ENCODE measurements at regions not wholly inside any gene's neighbourhood (a gene's known extent, or its start where the extent isn't known, plus 50 kb on each side); places are given as distances from the start of the nearest gene placed in this dataset.

DNA sequence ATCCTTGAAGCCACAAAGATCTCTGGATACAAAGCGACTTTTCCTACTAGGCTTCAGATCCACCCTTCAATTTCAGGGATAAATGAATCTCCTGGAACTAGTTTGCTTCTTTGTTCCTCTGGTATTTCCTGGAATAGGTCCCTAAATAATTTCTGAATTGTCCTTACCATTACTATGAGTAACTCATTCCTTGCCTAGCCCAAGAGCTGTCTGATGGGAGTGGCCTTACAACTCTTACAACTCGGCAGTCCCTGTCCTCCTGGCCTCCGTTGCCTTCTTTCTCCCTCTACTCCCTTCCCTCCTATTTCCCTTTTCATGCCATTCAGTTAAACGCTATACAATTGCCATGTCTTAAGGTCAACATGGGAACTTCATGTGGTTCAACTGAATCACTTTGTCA is 98.2 kb upstream of the FHL2 start:
- no peak overlapping the region for H4K8ac ChIP-seq (ENCODE audit: low read depth in 2 of 2, low read length in 2 of 2)
- no peaks in the 10 kb centered on the region for H3K36me3 ChIP-seq (ENCODE audit: control insufficient read depth, insufficient read depth, low read length)
- peak overlapping the region; percentile 2; the same call in 1 of the 2 replicates for H3K18ac ChIP-seq (ENCODE audit: low read depth, low read length)
- peaks cover 6% of the 10 kb centered on the region; the same call in 1 of the 2 replicates for H3K4me1 ChIP-seq (ENCODE audit: control insufficient read depth, insufficient read depth, low read length)
- peaks cover 31% of the 10 kb centered on the region for H3K27me3 ChIP-seq (ENCODE audit: control insufficient read depth, insufficient read depth, low read length)
- H2AFZ ChIP-seq (replicated peaks; ENCODE audit: low read length, poor library complexity), result no peak overlapping the region
- H3K9ac ChIP-seq (ENCODE audit: low read depth, low read length), result no peak overlapping the region
- no peaks in the 10 kb centered on the region for H3K9me1 ChIP-seq (ENCODE audit: insufficient read depth, low read length)
- no peak overlapping the region for H2AK5ac ChIP-seq (ENCODE audit: low read depth, low read length)
- no peaks in the 10 kb centered on the region for H3K79me1 ChIP-seq (ENCODE audit: low read depth in 1 of 2, low read length in 2 of 2)
- H2AK9ac ChIP-seq (replicated peaks; ENCODE audit: low read depth, low read length, poor library complexity), result no peak overlapping the region
- no peak overlapping the region for H3K4me3 ChIP-seq (ENCODE audit: insufficient read depth, low read depth, low read length)
- no peak overlapping the region for H4K91ac ChIP-seq (ENCODE audit: insufficient read depth, low read depth, low read length)
- ATAC-seq (ENCODE audit: low read depth) (no peak), DNase-seq (no peak)
- no peak overlapping the region for H4K5ac ChIP-seq (ENCODE audit: low read depth, low read length)
- in situ Hi-C loops (cut with MboI; ENCODE audit: low sequenced_read_pairs), result no loop called here
- no peak overlapping the region for H2BK5ac ChIP-seq (ENCODE audit: low read depth, low read length, poor library complexity, severe bottlenecking)
- no peaks in the 10 kb centered on the region for H4K20me1 ChIP-seq (ENCODE audit: insufficient read depth, low read length)
- dilution Hi-C loops (cut with HindIII; ENCODE audit: low sequenced_read_pairs, unreplicated experiment), result no loop called here
- no peak overlapping the region for H3K56ac ChIP-seq (ENCODE audit: extremely low read depth, insufficient read depth, low read length)
- no peak overlapping the region for H3K27ac ChIP-seq (ENCODE audit: insufficient read depth, low read length)
- H2BK15ac ChIP-seq (ENCODE audit: low read depth, low read length), result peak overlapping the region; percentile 27; the same call in 1 of the 3 replicates
- H3K4ac ChIP-seq (ENCODE audit: low read depth, low read length), result no peak overlapping the region
- TF ChIP-seq, protein P1, sequence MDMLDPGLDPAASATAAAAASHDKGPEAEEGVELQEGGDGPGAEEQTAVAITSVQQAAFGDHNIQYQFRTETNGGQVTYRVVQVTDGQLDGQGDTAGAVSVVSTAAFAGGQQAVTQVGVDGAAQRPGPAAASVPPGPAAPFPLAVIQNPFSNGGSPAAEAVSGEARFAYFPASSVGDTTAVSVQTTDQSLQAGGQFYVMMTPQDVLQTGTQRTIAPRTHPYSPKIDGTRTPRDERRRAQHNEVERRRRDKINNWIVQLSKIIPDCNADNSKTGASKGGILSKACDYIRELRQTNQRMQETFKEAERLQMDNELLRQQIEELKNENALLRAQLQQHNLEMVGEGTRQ (IDR thresholded peaks at IDR 0.05; ENCODE audit: low read depth, low read length), result no peak
- TF ChIP-seq, protein P2, sequence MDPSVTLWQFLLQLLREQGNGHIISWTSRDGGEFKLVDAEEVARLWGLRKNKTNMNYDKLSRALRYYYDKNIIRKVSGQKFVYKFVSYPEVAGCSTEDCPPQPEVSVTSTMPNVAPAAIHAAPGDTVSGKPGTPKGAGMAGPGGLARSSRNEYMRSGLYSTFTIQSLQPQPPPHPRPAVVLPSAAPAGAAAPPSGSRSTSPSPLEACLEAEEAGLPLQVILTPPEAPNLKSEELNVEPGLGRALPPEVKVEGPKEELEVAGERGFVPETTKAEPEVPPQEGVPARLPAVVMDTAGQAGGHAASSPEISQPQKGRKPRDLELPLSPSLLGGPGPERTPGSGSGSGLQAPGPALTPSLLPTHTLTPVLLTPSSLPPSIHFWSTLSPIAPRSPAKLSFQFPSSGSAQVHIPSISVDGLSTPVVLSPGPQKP (IDR thresholded peaks at IDR 0.05; ENCODE audit: borderline replicate concordance, low read depth, low read length), result no peak
- TF ChIP-seq BHLHE40 (IDR thresholded peaks at IDR 0.05; ENCODE audit: low read depth, low read length), result no peak
- TF ChIP-seq, protein P3, sequence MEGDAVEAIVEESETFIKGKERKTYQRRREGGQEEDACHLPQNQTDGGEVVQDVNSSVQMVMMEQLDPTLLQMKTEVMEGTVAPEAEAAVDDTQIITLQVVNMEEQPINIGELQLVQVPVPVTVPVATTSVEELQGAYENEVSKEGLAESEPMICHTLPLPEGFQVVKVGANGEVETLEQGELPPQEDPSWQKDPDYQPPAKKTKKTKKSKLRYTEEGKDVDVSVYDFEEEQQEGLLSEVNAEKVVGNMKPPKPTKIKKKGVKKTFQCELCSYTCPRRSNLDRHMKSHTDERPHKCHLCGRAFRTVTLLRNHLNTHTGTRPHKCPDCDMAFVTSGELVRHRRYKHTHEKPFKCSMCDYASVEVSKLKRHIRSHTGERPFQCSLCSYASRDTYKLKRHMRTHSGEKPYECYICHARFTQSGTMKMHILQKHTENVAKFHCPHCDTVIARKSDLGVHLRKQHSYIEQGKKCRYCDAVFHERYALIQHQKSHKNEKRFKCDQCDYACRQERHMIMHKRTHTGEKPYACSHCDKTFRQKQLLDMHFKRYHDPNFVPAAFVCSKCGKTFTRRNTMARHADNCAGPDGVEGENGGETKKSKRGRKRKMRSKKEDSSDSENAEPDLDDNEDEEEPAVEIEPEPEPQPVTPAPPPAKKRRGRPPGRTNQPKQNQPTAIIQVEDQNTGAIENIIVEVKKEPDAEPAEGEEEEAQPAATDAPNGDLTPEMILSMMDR (conservative IDR thresholded peaks at IDR 0.05; ENCODE audit: low read depth, low read length), result no peak
- no CpG with 5 or more reads among the region's 4 CpGs for WGBS, 2 experiments (ENCODE audit: extremely low coverage in 2 of 2, insufficient read length in 1 of 2)
- POLR2A ChIA-PET (ENCODE audit: unreplicated experiment), result no interaction called here
- no peak overlapping the region for H2BK20ac ChIP-seq (ENCODE audit: low read depth, low read length)
- CTCF ChIA-PET, result no interaction called here
- intact Hi-C loops (cut with micrococcal nuclease), result no loop called here
- no peak overlapping the region for H3K4me2 ChIP-seq (ENCODE audit: low read depth, low read length)
- no peak overlapping the region for H3K14ac ChIP-seq (replicated peaks; ENCODE audit: low read depth, low read length)
- H3K23ac ChIP-seq (ENCODE audit: low read depth, low read length), result no peak overlapping the region
- H3K9me3 ChIP-seq (ENCODE audit: control insufficient read depth, insufficient read depth, low read length), result peaks cover 14% of the 10 kb centered on the region
- H2BK120ac ChIP-seq (ENCODE audit: low read depth, low read length), result no peak overlapping the region
- no TSS peak for BruUV-seq (replicated peaks)
